8988T (cell line): ENCODE measurements at regions not wholly inside any gene's neighbourhood (a gene's known extent, or its start where the extent isn't known, plus 50 kb on each side); places are given as distances from the start of the nearest gene placed in this dataset.

ENCODE experiments used
- DNase-seq: peaks from one replicate; pipeline ENCODE4 v3.0.0; 2011

DNA sequence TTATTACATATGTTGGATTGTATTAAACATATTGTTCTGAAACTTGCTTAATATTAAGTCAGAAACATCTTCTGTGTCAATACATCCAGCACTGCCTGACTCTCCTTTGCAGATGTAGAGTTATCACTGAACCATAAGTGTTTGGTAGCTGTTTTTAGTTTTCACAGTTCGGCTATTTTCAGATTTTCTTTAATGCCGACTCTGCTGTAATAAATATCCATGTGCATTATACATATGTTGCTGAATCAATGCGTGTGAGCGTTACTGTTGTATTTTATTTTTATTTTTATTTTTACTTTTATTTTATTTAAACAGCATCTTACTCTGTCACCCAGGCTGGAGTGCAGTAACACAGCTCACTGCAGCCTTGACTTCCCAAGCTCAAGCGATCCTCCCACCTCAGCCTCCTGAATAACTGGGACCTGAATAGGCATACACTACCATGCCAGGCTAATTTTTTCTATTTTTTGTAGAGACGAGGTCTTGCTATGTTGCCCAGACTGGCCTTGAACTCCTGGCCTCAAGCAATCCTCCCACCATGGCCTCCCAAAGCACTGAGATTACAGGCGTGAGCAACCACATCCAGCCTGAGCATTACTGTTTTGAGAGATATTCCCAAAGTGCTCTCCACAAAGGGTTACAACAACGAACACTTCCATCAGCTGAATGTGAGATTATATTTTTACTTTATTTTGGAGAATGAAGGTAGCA lies 50.7 kb upstream of the NOCT start:
- DNase-seq, result no peak

DNA sequence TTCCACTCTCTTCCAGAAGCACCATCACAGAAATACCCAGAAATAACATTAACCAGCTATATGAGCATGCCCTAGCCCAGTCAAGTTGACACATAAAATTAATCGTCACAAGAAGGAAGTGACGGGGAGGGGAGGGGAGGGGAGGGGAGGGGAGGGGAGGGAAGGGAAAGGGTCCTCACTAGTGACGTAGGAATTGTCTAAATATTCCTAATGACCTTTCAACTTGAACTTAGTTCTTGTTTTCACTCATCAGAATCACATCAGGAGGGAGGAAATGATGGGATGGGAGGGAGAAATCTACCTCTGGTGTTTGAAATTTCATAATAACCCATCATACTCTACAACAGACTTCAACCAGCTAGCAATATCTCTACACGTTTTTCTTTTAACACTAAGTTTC lies 52.2 kb upstream of the NOCT start:
- no peak for DNase-seq

GRCh38 chr4:138961664-138962063 lies 53.9 kb upstream of the NOCT start:
- DNase-seq, result no peak

DNA sequence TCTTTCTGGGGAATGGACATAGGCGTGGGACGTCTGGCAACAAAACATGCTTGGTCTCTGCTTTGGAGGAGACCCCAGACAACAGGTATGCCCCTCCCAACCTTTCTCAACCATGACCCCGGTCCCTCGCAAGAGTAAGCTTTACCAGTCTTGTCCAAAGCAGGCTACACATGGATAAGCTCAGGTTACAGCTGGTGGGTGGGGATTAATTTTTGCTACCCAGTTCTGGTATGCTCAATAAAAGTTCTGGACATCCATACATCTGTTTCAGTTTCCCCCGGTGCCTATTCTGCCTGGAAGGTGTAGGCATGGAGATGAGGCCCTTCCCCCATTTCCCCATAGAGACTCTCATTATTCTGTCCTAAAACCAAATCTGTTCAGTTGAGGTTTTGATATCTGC lies 54.5 kb upstream of the NOCT start:
- DNase-seq, result no peak

DNA sequence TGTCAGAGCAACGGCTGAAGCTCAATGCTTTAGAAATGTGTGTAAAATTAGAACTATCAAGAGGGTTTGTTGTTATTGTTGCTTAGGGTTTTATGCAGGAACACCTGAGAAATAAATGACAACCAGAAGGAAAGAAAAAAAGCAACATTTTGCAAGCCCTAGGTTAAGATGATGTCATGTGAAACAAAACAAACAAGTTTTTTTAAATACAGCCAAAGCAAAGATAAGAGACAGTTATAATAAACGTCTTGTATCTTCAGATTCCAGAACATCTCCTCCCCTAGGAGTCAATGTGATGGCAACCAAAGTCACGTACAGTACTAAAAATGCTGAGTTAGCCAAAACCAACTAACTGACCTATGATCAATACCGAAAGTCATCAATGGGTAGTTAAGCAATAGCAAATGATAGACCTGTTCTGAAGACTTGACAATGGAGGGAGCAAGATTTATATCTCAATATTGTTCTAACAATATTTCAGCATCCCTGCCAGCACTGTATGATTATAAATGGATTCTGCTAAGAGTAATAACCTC lies 55.3 kb upstream of the NOCT start:
- no peak for DNase-seq

DNA sequence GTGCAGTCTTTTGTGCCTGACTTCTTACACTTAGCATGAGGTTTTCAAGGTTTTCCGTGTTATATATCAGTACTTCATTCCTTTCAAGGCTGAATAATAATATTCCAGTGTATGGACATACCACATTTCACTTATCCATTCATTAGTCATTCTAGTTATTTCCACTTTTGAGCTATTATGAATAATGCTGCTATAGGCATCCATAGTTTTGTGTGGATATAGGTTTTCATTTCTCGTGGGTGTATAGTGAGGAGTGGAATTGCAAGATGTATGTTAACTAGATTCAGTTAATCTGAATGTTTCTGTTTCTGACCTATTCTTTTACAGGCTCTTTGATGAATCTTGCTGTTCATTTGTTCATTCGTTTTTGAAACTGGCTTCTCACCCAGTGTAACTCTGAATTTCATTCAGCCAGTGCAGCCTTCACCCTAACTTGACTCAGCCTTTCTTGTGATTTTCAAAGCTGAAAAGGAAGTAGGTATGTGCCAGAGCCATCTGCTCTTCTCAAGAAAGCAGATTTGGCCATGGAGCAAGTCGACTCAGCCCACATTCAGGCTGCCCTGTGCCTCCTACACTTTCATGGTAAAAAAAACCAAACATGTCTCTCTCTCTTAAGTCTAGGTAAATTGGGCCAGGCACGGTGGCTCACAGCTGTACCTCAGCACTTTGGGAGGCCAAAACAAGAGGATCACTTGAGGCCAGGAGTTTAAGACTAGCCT lies 56.3 kb upstream of the NOCT start:
- DNase-seq, result no peak

GRCh38 chr4:138958519-138958918 lies 57.1 kb upstream of the NOCT start:
- no peak for DNase-seq

DNA sequence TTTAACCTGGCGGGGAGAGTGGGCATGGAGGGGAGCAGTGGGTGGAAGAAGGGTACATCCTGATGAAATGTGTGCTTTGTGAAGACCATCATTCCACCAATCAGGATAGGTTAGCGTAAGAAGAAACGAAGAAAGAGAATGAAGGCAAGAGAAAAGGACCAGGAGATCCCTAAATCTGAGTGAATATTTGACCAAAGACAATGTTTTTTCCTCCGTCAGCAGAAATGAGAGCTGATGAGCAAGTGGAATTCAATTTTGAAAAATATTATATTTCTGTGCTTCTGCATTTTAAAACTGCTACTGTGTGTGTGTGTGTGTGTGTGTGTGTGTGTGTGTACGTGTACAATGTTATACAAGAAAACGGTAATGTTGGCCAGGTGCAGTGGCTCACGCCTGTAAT lies 58.3 kb upstream of the NOCT start:
- DNase-seq, result no peak

DNA sequence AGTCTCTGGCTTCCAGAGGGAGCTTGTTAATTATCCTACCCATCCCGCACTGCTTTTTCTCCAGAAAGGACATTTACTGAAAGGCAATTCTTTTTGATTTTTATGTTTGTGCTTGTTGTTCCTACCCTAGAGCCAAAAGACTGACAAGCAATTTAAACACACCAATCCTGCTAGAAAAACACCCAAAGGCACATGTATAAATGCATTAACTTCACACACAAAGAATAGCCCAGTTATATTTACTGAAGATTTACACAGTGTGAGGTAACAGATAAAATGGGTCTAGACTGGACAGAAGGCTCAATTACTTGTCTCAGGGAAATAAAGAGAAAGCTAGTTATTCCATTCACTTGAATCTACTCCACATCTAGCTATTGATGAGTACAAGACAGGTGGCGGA lies 61.2 kb upstream of the NOCT start:
- DNase-seq, result no peak

DNA sequence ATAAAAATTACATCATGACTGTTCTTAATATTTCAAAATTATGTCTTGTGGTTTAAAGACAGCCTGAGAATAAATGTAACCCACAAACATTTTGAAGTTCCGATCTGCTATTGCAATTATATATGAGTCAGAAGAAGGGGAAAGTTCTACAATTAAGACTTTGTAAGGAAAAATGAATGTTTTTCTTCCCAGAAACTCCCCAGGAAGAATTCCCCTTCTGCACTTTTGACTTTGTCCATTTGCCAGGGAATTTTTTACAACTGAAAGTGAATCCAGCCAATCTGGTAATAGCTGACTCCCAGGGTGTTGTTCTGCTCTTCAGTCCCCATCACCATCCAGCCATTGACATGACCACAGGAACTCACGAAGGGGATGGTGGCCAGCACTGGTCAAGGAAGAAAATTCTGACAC lies 61.6 kb upstream of the NOCT start:
- no peak for DNase-seq

GRCh38 chr4:138952411-138952810 lies 63.2 kb upstream of the NOCT start:
- DNase-seq, result no peak

DNA sequence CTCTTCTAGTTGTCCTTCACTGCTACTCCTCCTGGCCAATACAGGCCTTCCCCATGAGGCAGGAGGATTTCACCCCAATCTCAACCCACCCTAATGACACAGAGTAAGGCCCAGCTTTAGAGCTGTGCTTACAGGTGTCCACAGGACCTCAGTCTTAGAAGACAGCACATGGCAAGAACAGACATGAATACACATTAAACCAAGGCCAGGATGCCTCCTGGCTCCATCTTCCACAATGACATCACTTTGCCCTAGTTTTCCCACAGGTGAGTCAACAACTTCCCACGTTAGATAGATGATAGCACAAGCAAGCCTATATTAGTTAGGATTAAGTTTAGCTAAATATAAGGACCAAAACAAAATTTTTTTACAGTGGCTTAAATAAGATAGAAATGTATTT lies 63.8 kb upstream of the NOCT start:
- DNase-seq, result no peak

- no peak for DNase-seq
Measured at GRCh38 chr4:138949866-138950265, 65.7 kb upstream of the NOCT start.

DNA sequence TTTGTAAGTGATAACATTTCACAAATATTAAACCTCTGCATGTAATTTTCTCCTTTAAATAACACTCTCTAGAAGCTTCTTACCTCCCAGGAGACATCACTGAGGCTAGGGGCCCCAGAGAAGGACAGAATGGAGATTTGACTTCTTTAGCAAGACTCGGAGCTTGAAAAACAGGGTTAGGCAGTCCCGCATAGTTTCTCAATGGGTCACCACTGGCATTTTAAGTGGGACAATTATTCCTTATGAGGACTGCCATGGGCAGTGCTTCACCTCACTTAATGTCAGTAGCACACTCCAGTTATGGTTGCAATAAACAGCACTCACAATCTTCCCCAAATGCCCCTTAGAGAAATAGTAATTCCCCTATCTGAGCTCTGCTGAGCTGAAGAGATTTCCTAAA lies 66.7 kb upstream of the NOCT start:
- no peak for DNase-seq

- DNase-seq, result no peak
Measured at GRCh38 chr4:138946306-138946705, 69.3 kb upstream of the NOCT start.

DNA sequence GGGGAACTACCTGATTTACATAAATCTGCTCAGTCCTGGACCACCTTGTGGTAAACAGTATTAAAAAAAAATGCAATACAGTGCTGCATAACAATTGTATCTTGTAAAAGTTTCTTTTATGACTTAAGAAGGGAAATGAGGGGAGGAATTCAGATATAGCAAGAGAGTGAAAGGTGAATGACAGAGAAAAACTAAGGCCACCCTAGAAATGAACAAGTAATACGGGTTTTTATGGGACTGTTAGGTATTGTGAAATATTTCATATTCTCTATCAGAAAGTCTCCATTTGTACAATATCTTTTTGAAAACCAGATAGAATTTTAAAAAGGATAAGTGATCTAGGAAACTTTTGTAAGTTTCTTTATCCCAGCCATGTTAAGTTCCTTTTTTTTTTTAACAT lies 69.7 kb upstream of the NOCT start:
- DNase-seq, result no peak

- no peak for DNase-seq
Measured at GRCh38 chr4:138945401-138945800, 70.2 kb upstream of the NOCT start.

DNA sequence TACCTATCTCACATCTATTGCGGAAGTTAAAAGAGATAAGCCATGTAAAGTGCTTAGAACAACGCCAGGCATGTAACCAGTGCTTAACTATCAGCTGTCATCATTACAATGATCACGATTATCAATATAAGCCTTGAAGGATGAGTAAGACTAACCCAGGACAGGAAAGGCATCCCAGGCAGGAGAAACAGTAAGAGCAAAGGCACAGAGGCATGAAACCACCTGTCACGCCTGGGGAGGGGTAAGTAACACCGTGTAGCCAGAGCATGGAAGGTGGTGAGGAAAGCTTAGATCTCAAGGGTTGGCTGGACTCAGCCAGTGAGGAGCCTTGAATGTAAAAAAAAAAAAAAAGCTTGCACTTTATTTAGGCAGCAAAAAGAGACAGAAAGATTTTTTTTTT lies 71.7 kb upstream of the NOCT start:
- DNase-seq, result no peak

DNA sequence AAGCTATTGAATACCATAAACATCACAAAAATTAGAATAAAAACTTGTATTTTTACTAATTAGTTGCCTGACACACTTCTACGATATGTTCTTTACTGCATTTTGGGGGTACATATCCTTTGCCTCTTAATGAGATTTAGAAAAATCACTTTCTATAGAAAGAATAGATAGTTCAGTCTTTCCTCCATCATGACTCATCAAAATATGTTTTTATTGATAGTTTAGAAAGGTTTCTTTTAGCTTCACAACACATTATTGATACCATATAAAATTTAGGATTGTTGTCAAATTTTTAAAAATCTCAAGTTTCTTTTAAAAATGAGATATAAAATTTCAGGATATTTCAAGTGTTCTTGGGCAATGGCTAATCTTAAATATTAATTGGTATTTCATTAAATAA lies 74.5 kb upstream of the NOCT start:
- DNase-seq, result no peak

- no peak for DNase-seq
Measured at GRCh38 chr4:138939960-138940359, 75.6 kb upstream of the NOCT start.

DNA sequence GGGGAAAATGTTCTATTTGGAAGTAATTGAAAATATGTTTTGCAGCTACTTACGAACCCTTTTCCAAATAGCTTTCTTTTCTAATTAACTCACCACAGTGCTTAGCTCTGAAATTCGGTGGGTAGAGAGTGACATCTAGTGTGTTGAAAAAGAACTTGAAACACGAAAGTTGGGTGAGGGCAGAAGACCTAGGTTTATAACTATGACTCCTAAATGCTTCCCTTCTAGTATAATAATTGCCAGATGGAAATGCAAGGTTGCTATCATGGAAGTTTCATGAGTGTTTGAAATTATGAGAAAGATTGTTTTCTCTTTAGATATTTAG lies 77.3 kb upstream of the NOCT start:
- no peak for DNase-seq

GRCh38 chr4:138935135-138935807 lies 80.3 kb upstream of the NOCT start:
- DNase-seq, result no peak

- no peak for DNase-seq
Measured at GRCh38 chr4:138927072-138927471, 88.5 kb upstream of the NOCT start.

DNA sequence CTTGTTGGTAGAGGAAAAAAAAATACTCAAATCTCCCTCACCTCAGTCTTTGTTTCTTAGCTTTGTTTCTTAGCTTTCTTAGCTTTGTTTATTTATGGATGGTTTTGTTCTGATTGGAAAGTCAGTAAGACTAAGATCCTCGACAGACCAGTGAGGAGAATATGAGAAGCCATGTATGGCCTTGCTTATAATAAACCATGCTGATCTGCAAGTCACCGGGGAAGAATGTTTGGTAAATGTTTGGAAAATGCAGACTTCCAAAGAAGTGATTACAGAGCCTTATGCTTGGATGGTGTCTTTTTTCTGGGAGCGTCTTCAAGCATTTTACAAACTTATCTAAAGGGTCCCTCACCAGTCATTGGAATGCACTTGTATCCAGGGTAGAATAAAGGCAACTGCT lies 90.1 kb upstream of the NOCT start:
- DNase-seq, result no peak
